ENCODE measurements at regions not wholly inside any gene's neighbourhood (a gene's known extent, or its start where the extent isn't known, plus 50 kb on each side); places are given as distances from the start of the nearest gene placed in this dataset.
A peak's percentile ranks its signal among the peaks of the same experiment; 100 is the strongest.

GRCh38 chr5:109945723-109946480, 256.2 kb downstream of the MAN2A1 start:
- no peak for DNase-seq

- no peak for DNase-seq
Observed at GRCh38 chr5:109946610-109947009, 256.9 kb downstream of the MAN2A1 start.

DNA sequence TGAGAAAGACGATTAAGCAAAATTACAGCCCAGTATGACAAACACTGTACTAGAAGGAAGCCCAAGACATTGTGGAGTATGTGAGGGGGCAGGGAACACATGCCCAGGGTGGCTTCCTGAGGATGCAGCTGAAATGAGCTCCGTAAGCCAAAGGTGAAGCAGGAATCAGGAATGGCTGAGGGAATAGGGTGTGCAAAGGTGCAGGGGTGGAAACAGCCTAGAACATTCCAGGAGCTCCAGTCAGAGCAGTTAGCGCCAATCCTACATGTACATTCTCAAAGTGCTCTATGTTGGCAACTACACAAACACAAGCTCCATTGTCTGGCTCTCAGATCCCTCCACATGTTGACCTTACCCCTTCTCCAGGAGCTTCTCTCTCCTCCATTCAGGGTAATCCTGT, 257.9 kb downstream of the MAN2A1 start:
- DNase-seq, result no peak

DNA sequence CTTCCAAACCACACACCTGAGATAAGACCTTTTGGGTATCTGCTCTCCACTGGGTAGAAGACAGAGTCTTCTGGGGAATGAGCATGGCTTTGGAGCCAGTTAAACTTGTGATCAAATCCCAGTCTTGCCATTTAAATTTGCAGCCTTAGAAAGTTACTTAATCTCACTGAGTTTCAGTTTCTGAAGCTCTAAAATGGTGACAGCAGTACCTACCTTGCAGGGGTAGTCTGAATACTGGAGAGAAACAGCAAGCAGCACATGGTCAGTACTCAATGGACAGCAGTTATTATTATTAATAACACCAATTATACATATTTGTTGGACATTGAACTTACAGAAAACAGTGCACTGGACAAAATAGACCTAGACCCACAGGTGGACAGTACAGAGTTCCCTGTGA, 260.9 kb downstream of the MAN2A1 start:
- DNase-seq, result no peak

- no peak for DNase-seq
Observed at GRCh38 chr5:109951348-109951747, 261.6 kb downstream of the MAN2A1 start.

GRCh38 chr5:109951758-109952157, 262.0 kb downstream of the MAN2A1 start:
- DNase-seq, result no peak

DNA sequence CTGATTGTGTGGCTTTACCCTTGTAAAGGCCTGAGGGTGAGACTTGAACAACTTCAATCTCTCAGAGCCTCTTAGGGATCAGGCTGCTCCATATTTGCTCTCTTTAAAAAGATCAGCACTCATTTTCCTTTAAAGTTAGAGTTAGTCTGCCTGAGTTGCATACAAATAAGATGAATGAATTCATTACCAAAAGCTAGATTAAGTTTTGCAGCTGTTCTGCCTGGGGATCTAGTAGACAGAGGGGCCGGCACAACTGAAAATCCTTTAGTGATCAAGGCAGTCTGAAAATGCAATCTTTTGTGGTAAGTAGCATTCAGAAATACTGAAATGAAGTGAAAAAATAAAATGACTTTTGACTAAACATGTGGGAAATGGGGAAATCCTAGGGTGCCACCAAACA, 264.0 kb downstream of the MAN2A1 start:
- no peak for DNase-seq

DNA sequence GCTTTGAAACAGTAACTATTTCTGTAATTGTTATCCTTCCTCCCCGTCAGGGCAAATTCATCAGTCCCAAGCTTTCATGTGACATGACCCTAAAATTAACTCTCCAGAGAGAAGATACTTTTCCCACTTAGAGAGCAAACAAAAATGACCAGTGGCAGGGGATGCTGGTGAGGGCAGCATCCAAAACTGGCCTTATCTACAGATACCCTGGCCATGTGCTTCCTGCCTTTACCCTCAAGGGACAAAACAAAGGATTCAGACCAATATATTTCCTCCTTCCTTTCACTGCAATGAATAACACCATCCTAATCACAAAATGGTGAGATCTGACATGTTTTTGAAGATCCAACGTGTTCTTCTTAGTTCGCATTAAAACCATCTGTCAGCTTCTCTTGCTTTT, 267.2 kb downstream of the MAN2A1 start:
- DNase-seq, result no peak

DNA sequence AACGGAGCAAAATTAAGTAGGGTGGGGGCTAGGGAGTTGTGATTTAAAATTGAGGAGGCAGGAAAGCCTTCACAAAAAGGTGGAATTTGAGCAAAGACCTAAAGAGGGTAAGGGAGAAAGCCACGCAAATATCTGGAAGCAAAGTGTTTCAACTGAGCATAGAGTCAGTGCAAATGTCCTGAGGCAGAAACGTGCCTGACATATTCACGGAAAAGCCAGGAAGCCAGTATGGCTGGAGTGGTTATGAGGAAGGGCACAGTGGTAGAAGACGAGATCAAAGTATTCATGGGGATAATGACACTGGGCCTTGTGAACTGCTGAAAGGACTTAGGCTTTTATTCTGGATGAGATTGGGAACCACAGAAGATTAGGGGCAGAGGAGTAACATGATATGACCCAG, 268.4 kb downstream of the MAN2A1 start:
- DNase-seq, result no peak

DNA sequence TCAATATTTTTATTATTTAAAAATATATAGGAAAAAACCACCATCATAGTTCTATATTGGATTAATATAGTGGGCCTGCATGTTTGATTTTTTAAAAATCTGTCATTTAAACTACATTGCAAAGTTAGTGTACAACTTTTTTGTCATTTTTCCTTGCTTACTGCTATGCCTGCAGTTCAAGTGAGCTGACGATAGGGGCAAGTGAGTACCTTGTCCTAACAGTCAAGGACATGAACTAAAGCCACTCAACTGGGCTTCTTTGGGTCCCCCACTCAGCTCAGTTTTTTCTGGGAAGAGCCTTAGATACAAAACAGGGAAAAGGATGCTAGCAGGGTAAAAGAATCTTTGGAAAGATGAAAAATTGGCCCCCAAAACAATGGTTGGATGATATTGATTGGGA, 269.9 kb downstream of the MAN2A1 start:
- DNase-seq, result no peak

DNA sequence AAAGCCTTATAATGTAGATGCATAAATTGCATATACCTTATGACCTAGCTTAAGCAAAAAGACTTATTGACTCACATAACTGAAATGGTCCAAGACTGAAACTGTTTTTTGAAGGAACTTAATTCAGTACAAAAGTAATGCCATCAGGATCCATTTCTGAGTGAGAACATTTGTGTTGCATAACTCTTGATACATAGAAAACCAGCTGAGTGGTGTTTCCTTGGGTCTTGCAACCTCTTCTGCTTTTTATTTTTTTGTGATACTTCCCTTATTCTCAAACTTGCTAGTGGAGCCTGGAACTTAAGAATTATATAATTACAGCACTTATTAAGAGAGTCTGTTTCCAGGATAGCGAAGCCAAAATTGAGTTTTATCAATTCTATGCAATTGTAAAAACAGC, 272.0 kb downstream of the MAN2A1 start:
- DNase-seq, result no peak

DNA sequence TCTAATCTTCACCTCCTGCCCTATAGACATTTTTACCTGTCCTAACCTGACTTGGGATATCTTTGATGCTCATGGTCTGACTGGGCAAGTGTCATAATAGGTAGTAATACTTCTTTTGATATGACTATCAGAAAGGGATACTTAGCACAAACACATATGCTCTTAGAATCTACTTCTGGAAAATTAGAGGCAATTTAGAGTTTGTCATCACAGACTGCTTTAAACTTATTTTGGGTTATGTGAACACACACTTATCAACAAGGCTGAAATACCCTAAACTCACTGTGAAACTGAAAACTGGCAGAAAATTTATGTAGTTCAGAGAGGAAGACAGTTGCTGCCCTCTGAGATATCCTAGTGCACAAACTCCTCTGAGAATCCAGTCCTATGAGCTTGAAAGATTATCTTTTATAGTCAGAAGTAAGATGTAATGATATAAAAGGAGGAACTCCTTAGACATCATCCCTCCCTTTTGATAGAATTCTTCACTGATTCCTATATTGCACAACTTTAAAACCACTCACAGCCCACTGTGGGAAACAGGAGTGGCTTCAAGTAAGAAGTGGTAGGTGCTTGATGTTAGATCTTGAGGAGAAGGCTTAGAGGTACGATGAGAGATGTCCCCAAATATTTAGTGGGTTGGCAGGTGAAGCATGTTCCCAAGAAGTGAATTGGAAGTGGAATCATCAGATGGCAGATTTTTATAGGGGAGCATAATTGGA, 273.3 kb downstream of the MAN2A1 start:
- no peak for DNase-seq

- DNase-seq, result peak; percentile 13
Observed at GRCh38 chr5:109964136-109964535, 274.4 kb downstream of the MAN2A1 start.

- no peak for DNase-seq
Observed at GRCh38 chr5:109965634-109966033, 275.9 kb downstream of the MAN2A1 start.

DNA sequence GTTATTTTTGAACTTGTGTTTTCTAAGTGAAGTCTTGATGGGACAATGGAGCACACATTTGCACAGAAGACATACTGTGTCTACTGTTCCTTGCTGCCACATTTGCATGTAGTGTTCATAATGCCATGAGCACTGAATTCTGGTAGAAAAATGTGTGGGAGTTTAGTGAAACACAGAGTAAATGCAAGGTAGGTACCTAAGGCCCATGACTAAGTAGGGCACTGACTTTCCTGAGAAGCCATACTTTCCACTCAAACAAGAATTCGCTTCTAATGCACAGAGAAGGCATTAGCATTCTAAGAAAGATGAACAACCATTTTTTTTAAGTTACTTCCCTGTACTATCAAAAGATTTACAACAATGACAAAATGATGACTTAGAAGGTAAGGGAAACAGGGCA, 282.2 kb downstream of the MAN2A1 start:
- no peak for DNase-seq

GRCh38 chr5:109981979-109982378, 292.3 kb downstream of the MAN2A1 start:
- DNase-seq, result no peak

- DNase-seq, result no peak
Observed at GRCh38 chr5:109982966-109983534, 293.3 kb downstream of the MAN2A1 start.

GRCh38 chr5:109986726-109987125, 297.0 kb downstream of the MAN2A1 start:
- DNase-seq, result no peak

DNA sequence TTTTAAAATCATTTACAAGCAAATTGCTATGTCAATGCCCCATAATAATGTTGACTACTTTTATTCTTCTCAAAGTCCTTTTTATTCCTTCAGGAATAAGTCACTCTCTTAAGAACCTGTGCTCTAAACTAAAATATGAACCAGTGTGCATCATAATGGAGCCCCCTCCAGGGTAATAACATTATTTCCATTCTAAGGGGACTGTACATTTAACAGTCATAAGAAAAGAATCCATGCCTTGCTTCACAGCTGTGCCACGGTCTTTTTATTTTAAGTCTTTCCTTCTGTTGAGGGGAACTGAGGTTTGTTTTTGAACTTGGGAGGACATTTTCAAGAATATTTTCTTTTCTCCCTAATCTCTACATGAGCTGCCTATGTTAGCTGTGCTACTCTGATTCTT, 297.6 kb downstream of the MAN2A1 start:
- DNase-seq, result peak; percentile 6

DNA sequence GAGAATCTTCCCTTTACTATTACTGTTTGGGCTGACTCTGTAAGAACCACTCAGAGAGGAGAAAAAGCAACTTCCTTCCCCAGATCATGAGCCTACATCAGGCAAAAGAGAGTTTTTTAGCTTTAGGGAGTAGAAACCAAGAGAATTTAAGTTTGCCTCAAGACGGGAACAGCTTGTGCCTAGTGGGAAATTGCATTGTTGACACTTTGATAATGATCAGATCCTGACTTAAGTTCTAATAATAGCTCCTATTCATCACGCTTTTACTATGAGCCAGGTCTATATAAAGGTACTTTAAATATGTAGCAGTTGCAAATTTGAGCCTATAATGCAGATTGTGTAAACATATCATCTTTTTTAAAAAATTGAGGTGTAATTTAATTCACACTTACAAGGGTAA, 298.2 kb downstream of the MAN2A1 start:
- DNase-seq, result no peak

DNA sequence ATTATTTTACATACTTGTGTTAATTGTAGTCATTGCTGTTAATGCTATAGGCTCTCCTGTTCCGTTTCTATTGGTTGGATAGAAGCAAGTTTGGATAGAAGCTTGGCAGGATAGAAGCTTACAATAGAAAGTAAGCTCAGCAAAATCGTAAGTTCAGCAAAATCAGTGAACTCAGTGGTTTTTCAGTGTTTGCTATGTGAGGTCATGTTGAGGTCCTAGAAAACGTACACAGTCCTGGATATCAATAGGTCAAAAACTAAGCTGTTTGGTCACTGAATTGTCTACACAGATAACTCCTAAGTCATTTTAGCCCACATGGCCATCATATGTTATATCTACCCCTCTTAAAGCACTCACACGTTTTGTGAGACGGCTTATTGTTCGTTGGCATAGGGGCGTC, 299.4 kb downstream of the MAN2A1 start:
- DNase-seq, result no peak

GRCh38 chr5:109989994-109990722, 300.4 kb downstream of the MAN2A1 start:
- no peak for DNase-seq

- no peak for DNase-seq
Observed at GRCh38 chr5:109990723-109991359, 301.1 kb downstream of the MAN2A1 start.
